CD14-positive monocyte (primary cell): ENCODE measurements at regions not wholly inside any gene's neighbourhood (a gene's known extent, or its start where the extent isn't known, plus 50 kb on each side); places are given as distances from the start of the nearest gene placed in this dataset.
A peak's percentile ranks its signal among the peaks of the same experiment; 100 is the strongest.

Source experiments
- DNase-seq, 3 donors: peaks; one replicate each; pipeline ENCODE4 v3.0.0-alpha.2; 2011 to 2022
- H2AFZ ChIP-seq: 2 replicates; pipeline ENCODE4 v1.6.0; 2012; ENCODE audit warnings: mild to moderate bottlenecking, low read depth, low read length, inconsistent platforms; ENCODE audit not compliant: insufficient read depth, poor library complexity, severe bottlenecking
- H3K27ac ChIP-seq, 2 donors: 1 replicate in 1 of 2; 2 replicates in 1 of 2; pipeline ENCODE4 v1.5.1; 2012 to 2013; ENCODE audit warnings: low read length in 2 of 2, control low read depth in 1 of 2, inconsistent platforms in 1 of 2, low read depth in 1 of 2, mild to moderate bottlenecking in 1 of 2
- H3K27me3 ChIP-seq, 2 donors: one replicate each; pipeline versions ENCODE4 v1.6.0 to v1.6.1; 2011 to 2013; ENCODE audit warnings: low read length in 2 of 2; ENCODE audit not compliant: control insufficient read depth in 2 of 2, insufficient read depth in 2 of 2
- H3K36me3 ChIP-seq, 2 donors: replicated peaks in 1 of 2; 1 replicate in 1 of 2; 2 replicates in 1 of 2; pipeline versions ENCODE4 v1.5.1 to v1.6.1; 2012 to 2013; ENCODE audit warnings: low read length in 2 of 2, control low read depth in 1 of 2, inconsistent platforms in 1 of 2, mild to moderate bottlenecking in 1 of 2; ENCODE audit not compliant: insufficient read depth in 2 of 2, control insufficient read depth in 1 of 2
- H3K4me1 ChIP-seq, 2 donors: 1 replicate in 1 of 2; 2 replicates in 1 of 2; pipeline versions ENCODE4 v1.5.1 to v1.6.1; 2012 to 2013; ENCODE audit warnings: low read length in 2 of 2, control low read depth in 1 of 2, inconsistent platforms in 1 of 2, mild to moderate bottlenecking in 1 of 2, moderate library complexity in 1 of 2; ENCODE audit not compliant: insufficient read depth in 2 of 2, control insufficient read depth in 1 of 2
- H3K4me2 ChIP-seq: replicated peaks from 2 replicates; pipeline ENCODE3; 2012; ENCODE audit warnings: low read length, moderate library complexity, mild to moderate bottlenecking; ENCODE audit not compliant: poor library complexity, severe bottlenecking; ENCODE audit errors: extremely low read depth
- H3K4me3 ChIP-seq, 3 experiments: fragments of 200-600 bp in 1 of 3; sonication (generic) in 1 of 3; replicated peaks in 1 of 3; 1 replicate in 2 of 3; 2 replicates in 1 of 3; pipeline ENCODE4 v1.5.1; 2011 to 2013; ENCODE audit warnings: low read length in 3 of 3, mild to moderate bottlenecking in 3 of 3, control low read depth in 2 of 3, low read depth in 2 of 3, inconsistent platforms in 1 of 3, moderate library complexity in 1 of 3
- H3K79me2 ChIP-seq: 2 replicates; pipeline ENCODE4 v1.6.0; 2012; ENCODE audit warnings: mild to moderate bottlenecking, control low read depth, inconsistent platforms, low read length, moderate library complexity; ENCODE audit not compliant: insufficient read depth
- H3K9ac ChIP-seq: 2 replicates; pipeline ENCODE4 v1.6.0; 2017; ENCODE audit warnings: low read length, mild to moderate bottlenecking; ENCODE audit not compliant: insufficient read depth, poor library complexity, severe bottlenecking
- H3K9me3 ChIP-seq, 2 donors: replicated peaks in 1 of 2; 1 replicate in 1 of 2; 2 replicates in 1 of 2; pipeline versions ENCODE4 v1.5.1 to v1.6.1; 2012 to 2013; ENCODE audit warnings: low read length in 2 of 2, control low read depth in 1 of 2; ENCODE audit not compliant: control insufficient read depth in 1 of 2, insufficient read depth in 1 of 2
- H4K20me1 ChIP-seq: 2 replicates; pipeline ENCODE4 v1.6.0; 2012; ENCODE audit warnings: mild to moderate bottlenecking, low read length, control low read depth, moderate library complexity; ENCODE audit not compliant: insufficient read depth
- H3K27ac Mint-ChIP-seq, 7 donors: one replicate each; pipeline ENCODE4 v1.8.0; 2020; ENCODE audit warnings: mild to moderate bottlenecking in 7 of 7, mixed read lengths in 7 of 7, moderate library complexity in 6 of 7, inconsistent platforms in 2 of 7
- H3K27me3 Mint-ChIP-seq, 3 donors: one replicate each; pipeline ENCODE4 v1.8.0; 2021 to 2022; ENCODE audit warnings: low read depth in 3 of 3, mild to moderate bottlenecking in 3 of 3, mixed read lengths in 3 of 3, moderate library complexity in 3 of 3, inconsistent platforms in 1 of 3
- H3K36me3 Mint-ChIP-seq, 2 donors: one replicate each; pipeline ENCODE4 v1.8.0; 2020; ENCODE audit warnings: mixed read lengths in 2 of 2, inconsistent platforms in 1 of 2, mild to moderate bottlenecking in 1 of 2
- H3K4me1 Mint-ChIP-seq: one replicate; pipeline ENCODE4 v1.8.0; 2020; ENCODE audit warnings: mild to moderate bottlenecking, mixed read lengths
- H3K4me3 Mint-ChIP-seq, 2 donors: one replicate each; pipeline ENCODE4 v1.8.0; 2020; ENCODE audit warnings: mild to moderate bottlenecking in 2 of 2, mixed read lengths in 2 of 2, moderate library complexity in 1 of 2
- H3K9me3 Mint-ChIP-seq, 7 donors: one replicate each; pipeline ENCODE4 v1.8.0; 2020 to 2022; ENCODE audit warnings: mixed read lengths in 7 of 7, mild to moderate bottlenecking in 6 of 7, moderate library complexity in 6 of 7, inconsistent platforms in 2 of 7
- WGBS: methylation state at CpG from one replicate; pipeline ENCODE4 v1.1.5; 2013; ENCODE audit warnings: missing lambda C conversion rate; ENCODE audit not compliant: insufficient coverage; 5-methylcytosine and 5-hydroxymethylcytosine counted together
- intact Hi-C, 2 donors: fragments of 100-400 bp; cut with micrococcal nuclease; formaldehyde crosslinking; loops; one replicate each; pipeline versions ENCODE4 v1.15.0 to v1.15.1; 2023
- TF ChIP-seq, protein P1 (sequence below): fragments of 200-600 bp; IDR thresholded peaks from one replicate; pipeline ENCODE4 v1.8.0; 2022; ENCODE audit warnings: antibody characterized with exemption, mild to moderate bottlenecking

DNA sequence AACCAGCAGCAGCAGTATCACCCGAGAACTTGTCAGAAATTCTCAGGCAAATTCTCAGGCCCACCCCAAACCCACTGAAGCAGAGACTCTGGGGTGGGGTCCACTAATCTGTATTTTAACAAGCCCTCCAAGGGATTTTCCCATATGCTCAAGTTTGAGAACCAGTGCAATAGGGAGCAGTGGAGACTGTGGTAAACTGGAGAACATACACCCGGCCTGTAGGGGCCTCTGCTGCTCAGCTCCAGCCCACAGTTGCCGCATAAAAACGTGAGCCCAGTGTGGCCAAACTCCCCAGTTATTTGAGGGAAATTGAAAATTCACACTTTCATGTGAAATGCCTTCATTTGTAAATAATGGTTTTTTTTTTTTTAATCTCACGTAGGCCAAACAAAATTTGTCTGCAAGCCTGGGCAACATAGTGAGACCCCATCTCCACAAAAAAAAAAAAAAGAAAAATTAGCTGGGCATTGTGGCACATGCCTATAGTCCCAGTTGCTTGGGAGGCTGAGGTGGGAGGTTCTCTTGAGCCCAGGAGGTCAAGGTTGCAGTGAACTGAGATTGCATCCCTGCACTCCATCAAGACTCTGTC is 97.6 kb upstream of the ZMIZ1 start:
- WGBS = 100% methylated on average over 1 of the region's 5 CpGs
- H3K36me3 ChIP-seq = no peaks in the 10 kb centered on the region
- H2AFZ ChIP-seq = no peak overlapping the region
- TF ChIP-seq, protein P1, sequence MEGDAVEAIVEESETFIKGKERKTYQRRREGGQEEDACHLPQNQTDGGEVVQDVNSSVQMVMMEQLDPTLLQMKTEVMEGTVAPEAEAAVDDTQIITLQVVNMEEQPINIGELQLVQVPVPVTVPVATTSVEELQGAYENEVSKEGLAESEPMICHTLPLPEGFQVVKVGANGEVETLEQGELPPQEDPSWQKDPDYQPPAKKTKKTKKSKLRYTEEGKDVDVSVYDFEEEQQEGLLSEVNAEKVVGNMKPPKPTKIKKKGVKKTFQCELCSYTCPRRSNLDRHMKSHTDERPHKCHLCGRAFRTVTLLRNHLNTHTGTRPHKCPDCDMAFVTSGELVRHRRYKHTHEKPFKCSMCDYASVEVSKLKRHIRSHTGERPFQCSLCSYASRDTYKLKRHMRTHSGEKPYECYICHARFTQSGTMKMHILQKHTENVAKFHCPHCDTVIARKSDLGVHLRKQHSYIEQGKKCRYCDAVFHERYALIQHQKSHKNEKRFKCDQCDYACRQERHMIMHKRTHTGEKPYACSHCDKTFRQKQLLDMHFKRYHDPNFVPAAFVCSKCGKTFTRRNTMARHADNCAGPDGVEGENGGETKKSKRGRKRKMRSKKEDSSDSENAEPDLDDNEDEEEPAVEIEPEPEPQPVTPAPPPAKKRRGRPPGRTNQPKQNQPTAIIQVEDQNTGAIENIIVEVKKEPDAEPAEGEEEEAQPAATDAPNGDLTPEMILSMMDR = no peak
- H3K9ac ChIP-seq = no peak overlapping the region
- H3K9me3 ChIP-seq = no peaks in the 10 kb centered on the region
- no peak overlapping the region for H3K4me3 ChIP-seq
- Mint-ChIP-seq H3K4me3 (no peak overlapping the region), H3K27me3 (peaks cover 4 to 15% (median 4%) of the 10 kb centered on the region in 3 donors), H3K36me3 (peaks cover 0 to 2% of the 10 kb centered on the region in 2 donors), H3K9me3 (peaks cover 0 to 2% (median 0%) of the 10 kb centered on the region in 7 donors), H3K4me1 (peaks cover 26% of the 10 kb centered on the region), H3K27ac (no peak overlapping the region)
- H3K4me1 ChIP-seq = peaks cover 18 to 24% of the 10 kb centered on the region in 2 donors
- no peak overlapping the region for H3K4me2 ChIP-seq
- H3K27me3 ChIP-seq = no peaks in the 10 kb centered on the region
- DNase-seq = no peak
- intact Hi-C loops = loop anchor here (5.0 to 10.0 kb wide), 5 partner anchors 96 to 274 kb away; partner anchors contain the start of gene ZMIZ1 (in 1 of the 2)
- no peaks in the 10 kb centered on the region for H4K20me1 ChIP-seq
- H3K79me2 ChIP-seq = no peaks in the 10 kb centered on the region
- H3K27ac ChIP-seq = no peak overlapping the region

DNA sequence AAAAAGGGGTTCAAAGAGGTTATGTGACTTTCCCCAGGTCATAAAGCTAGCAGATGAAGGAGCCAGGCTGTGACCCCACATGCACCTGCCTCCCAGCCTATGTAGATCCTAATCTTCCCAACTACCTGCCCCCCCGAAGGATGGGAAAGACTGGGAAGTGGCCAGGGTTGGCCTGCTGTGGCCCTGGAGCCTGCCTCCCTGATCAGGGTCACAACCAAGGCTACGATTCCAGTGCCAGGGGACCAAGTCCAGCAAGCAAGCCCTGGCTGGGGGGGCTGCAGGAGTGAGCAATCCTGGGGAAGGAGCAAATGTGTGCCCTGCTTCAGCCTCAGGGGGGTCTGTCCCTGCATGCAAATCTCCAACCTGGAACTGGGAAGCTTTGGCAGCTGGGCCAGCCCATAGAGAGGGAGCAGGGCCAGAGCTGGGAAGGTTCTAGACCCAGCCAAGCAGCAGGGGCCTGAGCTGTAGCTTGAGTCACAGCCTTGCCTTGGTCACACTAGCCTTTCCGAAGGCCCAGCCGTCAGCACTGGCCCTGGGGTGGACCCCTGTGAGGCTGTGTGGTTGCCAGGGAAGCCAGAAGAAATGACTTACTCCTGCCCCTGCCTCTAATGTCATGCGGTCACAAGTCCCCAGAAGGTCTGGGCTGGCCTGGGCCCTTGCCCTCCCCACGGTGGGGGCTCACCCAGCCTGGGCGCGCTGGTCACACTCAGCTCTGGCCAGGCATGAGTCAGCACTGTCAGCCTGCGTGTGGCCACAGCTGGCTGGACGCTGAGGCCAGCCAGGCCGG is 96.4 kb upstream of the ZMIZ1 start:
- H2AFZ ChIP-seq = peak overlapping the region; percentile 66
- peak overlapping the region; percentile 67 to 70 for H3K4me3 Mint-ChIP-seq

More for the DNA sequence above, 96.4 kb upstream of the ZMIZ1 start:
- TF ChIP-seq, protein P1 = no peak
- Histone ChIP-seq H4K20me1 (no peaks in the 10 kb centered on the region), H3K79me2 (no peaks in the 10 kb centered on the region), H3K4me1 (peaks cover 18 to 24% of the 10 kb centered on the region in 2 donors), H3K4me2 (no peak overlapping the region), H3K9ac (peak overlapping the region; percentile 86), H3K36me3 (no peaks in the 10 kb centered on the region), H3K9me3 (no peaks in the 10 kb centered on the region), H3K27ac (peak overlapping the region in 1 of 2 donors; percentile 69), H3K27me3 (no peaks in the 10 kb centered on the region), H3K4me3 (no peak overlapping the region)
- Mint-ChIP-seq H3K4me1 (peaks cover 33% of the 10 kb centered on the region), H3K36me3 (peaks cover 0 to 2% of the 10 kb centered on the region in 2 donors), H3K27me3 (peaks cover 5 to 21% (median 6%) of the 10 kb centered on the region in 3 donors), H3K27ac (peak overlapping the region in 6 of 7 donors; percentile 52 to 99 (median 74)), H3K9me3 (no peaks in the 10 kb centered on the region)
- 93% methylated on average over 10 of the region's 11 CpGs for WGBS
- intact Hi-C loops = loop anchor here (5.0 to 10.0 kb wide), 5 partner anchors 95 to 272 kb away; partner anchors contain the start of gene ZMIZ1 (in 1 of the 2)
- DNase-seq = peak; percentile 33 to 63 (median 50)
